ENCODE measurements at regions not wholly inside any gene's neighbourhood (a gene's known extent, or its start where the extent isn't known, plus 50 kb on each side); places are given as distances from the start of the nearest gene placed in this dataset.

GRCh38 chr2:153819074-153819473 is 52.6 kb upstream of the GALNT13 start:
- DNase-seq, result no peak

- no peak for DNase-seq
Observed at GRCh38 chr2:153819501-153819900, 52.2 kb upstream of the GALNT13 start.
